ENCODE measurements at regions not wholly inside any gene's neighbourhood (a gene's known extent, or its start where the extent isn't known, plus 50 kb on each side); places are given as distances from the start of the nearest gene placed in this dataset.

- TF ChIP-seq CTCF (IDR thresholded peaks at IDR 0.05) (no peak), POLR2AphosphoS5 (IDR thresholded peaks at IDR 0.05) (no peak)
These were observed 529.0 kb downstream of the TYW1 start for GRCh38 chr7:67525588-67525987.
